ENCODE measurements at regions not wholly inside any gene's neighbourhood (a gene's known extent, or its start where the extent isn't known, plus 50 kb on each side); places are given as distances from the start of the nearest gene placed in this dataset.

DNA sequence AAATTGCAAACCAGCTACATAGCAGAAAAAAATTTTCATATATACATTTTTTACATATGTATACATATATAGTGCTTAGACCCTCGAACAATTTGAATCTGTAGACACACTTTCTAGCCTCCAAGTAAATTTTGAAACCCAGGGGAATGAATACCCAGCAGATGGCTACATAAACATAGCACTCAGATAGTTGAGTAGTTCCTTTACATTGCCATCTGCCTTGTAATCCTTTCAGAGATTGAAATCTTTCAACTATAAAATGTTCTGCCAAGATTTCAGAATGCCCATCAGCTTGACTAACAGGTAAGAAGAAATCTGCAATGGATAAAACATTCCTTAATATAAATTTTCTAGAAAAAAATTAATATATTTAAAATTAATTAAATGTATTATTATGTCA, 1333.5 kb upstream of the CADM2 start:
- H3K9me3 ChIP-seq (ENCODE audit: control insufficient read depth, insufficient read depth, low read depth, low read length) = no peaks in the 10 kb centered on the region
- TF ChIP-seq, protein P1, sequence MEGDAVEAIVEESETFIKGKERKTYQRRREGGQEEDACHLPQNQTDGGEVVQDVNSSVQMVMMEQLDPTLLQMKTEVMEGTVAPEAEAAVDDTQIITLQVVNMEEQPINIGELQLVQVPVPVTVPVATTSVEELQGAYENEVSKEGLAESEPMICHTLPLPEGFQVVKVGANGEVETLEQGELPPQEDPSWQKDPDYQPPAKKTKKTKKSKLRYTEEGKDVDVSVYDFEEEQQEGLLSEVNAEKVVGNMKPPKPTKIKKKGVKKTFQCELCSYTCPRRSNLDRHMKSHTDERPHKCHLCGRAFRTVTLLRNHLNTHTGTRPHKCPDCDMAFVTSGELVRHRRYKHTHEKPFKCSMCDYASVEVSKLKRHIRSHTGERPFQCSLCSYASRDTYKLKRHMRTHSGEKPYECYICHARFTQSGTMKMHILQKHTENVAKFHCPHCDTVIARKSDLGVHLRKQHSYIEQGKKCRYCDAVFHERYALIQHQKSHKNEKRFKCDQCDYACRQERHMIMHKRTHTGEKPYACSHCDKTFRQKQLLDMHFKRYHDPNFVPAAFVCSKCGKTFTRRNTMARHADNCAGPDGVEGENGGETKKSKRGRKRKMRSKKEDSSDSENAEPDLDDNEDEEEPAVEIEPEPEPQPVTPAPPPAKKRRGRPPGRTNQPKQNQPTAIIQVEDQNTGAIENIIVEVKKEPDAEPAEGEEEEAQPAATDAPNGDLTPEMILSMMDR (conservative IDR thresholded peaks at IDR 0.05 in 1 of 2, IDR thresholded peaks at IDR 0.05 in 1 of 2; ENCODE audit: low read depth in 1 of 2, low read length in 2 of 2) = no peak
- TF ChIP-seq EZH2 (IDR thresholded peaks at IDR 0.05; ENCODE audit: low read length, missing control alignments) = no peak
- H3K27ac ChIP-seq (ENCODE audit: insufficient read depth, low read length) = no peak overlapping the region
- no peak overlapping the region for H2AFZ ChIP-seq (ENCODE audit: low read length)
- H3K27me3 ChIP-seq (ENCODE audit: control insufficient read depth, insufficient read depth, low read length) = no peaks in the 10 kb centered on the region
- H3K4me1 ChIP-seq (ENCODE audit: control insufficient read depth, extremely low read depth, insufficient read depth, low read length) = no peaks in the 10 kb centered on the region
- no peak for DNase-seq (ENCODE audit: low read depth in 2 of 2)
- H3K79me2 ChIP-seq (ENCODE audit: control insufficient read depth, insufficient read depth, low read length) = no peaks in the 10 kb centered on the region
- no peaks in the 10 kb centered on the region for H4K20me1 ChIP-seq (ENCODE audit: control insufficient read depth, extremely low read depth, insufficient read depth, low read length)
- H3K9ac ChIP-seq (ENCODE audit: insufficient read depth, low read length) = no peak overlapping the region
- H3K36me3 ChIP-seq (ENCODE audit: control insufficient read depth, insufficient read depth, low read length) = no peaks in the 10 kb centered on the region
- H3K4me2 ChIP-seq (ENCODE audit: extremely low read depth, insufficient read depth, low read length) = no peak overlapping the region
- H3K4me3 ChIP-seq (replicated peaks in 1 of 4; ENCODE audit: control extremely low read depth in 1 of 4, insufficient read depth in 1 of 4, low read depth in 3 of 4, low read length in 4 of 4) = no peak overlapping the region

DNA sequence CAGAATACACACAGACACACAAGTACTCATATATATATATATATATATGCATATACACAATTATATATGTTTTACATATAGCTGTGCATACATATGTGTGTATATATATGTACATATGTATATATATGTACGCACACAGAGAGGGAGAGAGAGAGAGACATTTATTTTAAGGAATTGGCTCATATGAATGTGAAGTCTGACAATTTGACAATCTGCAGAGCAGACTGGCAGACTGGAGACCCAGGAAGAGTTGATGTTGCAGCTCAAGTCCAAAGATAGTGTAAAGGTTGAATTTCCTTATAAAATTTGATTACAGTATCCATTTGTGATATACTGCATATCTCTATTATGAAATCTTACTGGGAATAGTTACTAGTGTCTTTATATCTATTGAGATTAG, 1330.3 kb upstream of the CADM2 start:
- Histone ChIP-seq H3K27me3 (ENCODE audit: control insufficient read depth, insufficient read depth, low read length) (no peaks in the 10 kb centered on the region), H3K79me2 (ENCODE audit: control insufficient read depth, insufficient read depth, low read length) (no peaks in the 10 kb centered on the region), H3K4me3 (replicated peaks in 1 of 4; ENCODE audit: control extremely low read depth in 1 of 4, insufficient read depth in 1 of 4, low read depth in 3 of 4, low read length in 4 of 4) (no peak overlapping the region), H2AFZ (ENCODE audit: low read length) (no peak overlapping the region), H3K4me2 (ENCODE audit: extremely low read depth, insufficient read depth, low read length) (no peak overlapping the region), H3K9ac (ENCODE audit: insufficient read depth, low read length) (no peak overlapping the region), H3K9me3 (ENCODE audit: control insufficient read depth, insufficient read depth, low read depth, low read length) (no peaks in the 10 kb centered on the region), H3K27ac (ENCODE audit: insufficient read depth, low read length) (no peak overlapping the region), H4K20me1 (ENCODE audit: control insufficient read depth, extremely low read depth, insufficient read depth, low read length) (no peaks in the 10 kb centered on the region), H3K36me3 (ENCODE audit: control insufficient read depth, insufficient read depth, low read length) (no peaks in the 10 kb centered on the region), H3K4me1 (ENCODE audit: control insufficient read depth, extremely low read depth, insufficient read depth, low read length) (no peaks in the 10 kb centered on the region)
- no peak for TF ChIP-seq EZH2 (IDR thresholded peaks at IDR 0.05; ENCODE audit: low read length, missing control alignments)
- TF ChIP-seq, protein P1 (conservative IDR thresholded peaks at IDR 0.05 in 1 of 2, IDR thresholded peaks at IDR 0.05 in 1 of 2; ENCODE audit: low read depth in 1 of 2, low read length in 2 of 2) = no peak
- no peak for DNase-seq (ENCODE audit: low read depth in 2 of 2)

- Histone ChIP-seq H3K27ac (ENCODE audit: insufficient read depth, low read length) (no peak overlapping the region), H3K27me3 (ENCODE audit: control insufficient read depth, insufficient read depth, low read length) (no peaks in the 10 kb centered on the region), H3K36me3 (ENCODE audit: control insufficient read depth, insufficient read depth, low read length) (no peaks in the 10 kb centered on the region), H3K9me3 (ENCODE audit: control insufficient read depth, insufficient read depth, low read depth, low read length) (no peaks in the 10 kb centered on the region), H4K20me1 (ENCODE audit: control insufficient read depth, extremely low read depth, insufficient read depth, low read length) (no peaks in the 10 kb centered on the region), H3K4me1 (ENCODE audit: control insufficient read depth, extremely low read depth, insufficient read depth, low read length) (no peaks in the 10 kb centered on the region), H3K4me3 (replicated peaks in 1 of 4; ENCODE audit: control extremely low read depth in 1 of 4, insufficient read depth in 1 of 4, low read depth in 3 of 4, low read length in 4 of 4) (no peak overlapping the region), H3K4me2 (ENCODE audit: extremely low read depth, insufficient read depth, low read length) (no peak overlapping the region), H2AFZ (ENCODE audit: low read length) (no peak overlapping the region), H3K9ac (ENCODE audit: insufficient read depth, low read length) (no peak overlapping the region), H3K79me2 (ENCODE audit: control insufficient read depth, insufficient read depth, low read length) (no peaks in the 10 kb centered on the region)
- DNase-seq (ENCODE audit: low read depth in 2 of 2) = no peak
- TF ChIP-seq, protein P1 (conservative IDR thresholded peaks at IDR 0.05 in 1 of 2, IDR thresholded peaks at IDR 0.05 in 1 of 2; ENCODE audit: low read depth in 1 of 2, low read length in 2 of 2) = no peak
- TF ChIP-seq EZH2 (IDR thresholded peaks at IDR 0.05; ENCODE audit: low read length, missing control alignments) = no peak
Measured at GRCh38 chr3:83632526-83632925, 1326.3 kb upstream of the CADM2 start.

Measured in fibroblast of lung (primary cell).